Fibroblast of peridontal ligament (primary cell): ENCODE measurements at regions not wholly inside any gene's neighbourhood (a gene's known extent, or its start where the extent isn't known, plus 50 kb on each side); places are given as distances from the start of the nearest gene placed in this dataset.

ENCODE experiments used
- DNase-seq: peaks from one replicate; pipeline ENCODE4 v3.0.0-alpha.2; 2010; ENCODE audit errors: extremely low read depth

- no peak for DNase-seq
Observed at GRCh38 chr5:62011089-62011664, 294.8 kb upstream of the KIF2A start.

GRCh38 chr5:62017092-62017491 is 288.9 kb upstream of the KIF2A start:
- DNase-seq, result peak; percentile 14

- no peak for DNase-seq
Observed at GRCh38 chr5:62029303-62029702, 276.7 kb upstream of the KIF2A start.

GRCh38 chr5:62030326-62030725 is 275.7 kb upstream of the KIF2A start:
- no peak for DNase-seq

GRCh38 chr5:62038024-62038423 is 268.0 kb upstream of the KIF2A start:
- DNase-seq, result no peak

- no peak for DNase-seq
Observed at GRCh38 chr5:62041156-62041756, 264.8 kb upstream of the KIF2A start.

GRCh38 chr5:62042007-62042406 is 264.0 kb upstream of the KIF2A start:
- DNase-seq, result no peak

GRCh38 chr5:62043289-62044280 is 262.4 kb upstream of the KIF2A start:
- DNase-seq, result no peak

GRCh38 chr5:62044989-62045388 is 261.0 kb upstream of the KIF2A start:
- no peak for DNase-seq

GRCh38 chr5:62046191-62046590 is 259.8 kb upstream of the KIF2A start:
- no peak for DNase-seq

- no peak for DNase-seq
Observed at GRCh38 chr5:62051747-62052146, 254.3 kb upstream of the KIF2A start.

- DNase-seq, result no peak
Observed at GRCh38 chr5:62059960-62060359, 246.0 kb upstream of the KIF2A start.

GRCh38 chr5:62065050-62065449 is 241.0 kb upstream of the KIF2A start:
- no peak for DNase-seq

GRCh38 chr5:62066761-62067277 is 239.2 kb upstream of the KIF2A start:
- no peak for DNase-seq

GRCh38 chr5:62068554-62068953 is 237.5 kb upstream of the KIF2A start:
- DNase-seq, result no peak

- no peak for DNase-seq
Observed at GRCh38 chr5:62077387-62077786, 228.6 kb upstream of the KIF2A start.

GRCh38 chr5:62077823-62078550 is 228.0 kb upstream of the KIF2A start:
- no peak for DNase-seq

- peak; percentile 14 for DNase-seq
Observed at GRCh38 chr5:62082370-62082801, 223.6 kb upstream of the KIF2A start.

GRCh38 chr5:62083247-62083646 is 222.8 kb upstream of the KIF2A start:
- no peak for DNase-seq

- DNase-seq, result no peak
Observed at GRCh38 chr5:62083661-62084060, 222.3 kb upstream of the KIF2A start.

- no peak for DNase-seq
Observed at GRCh38 chr5:62084391-62084790, 221.6 kb upstream of the KIF2A start.

- DNase-seq, result no peak
Observed at GRCh38 chr5:62090953-62091352, 215.1 kb upstream of the KIF2A start.
